Activated CD8-positive, alpha-beta memory T cell treated with anti-CD3 and anti-CD28 coated beads, Interleukin-2, amount 50 U/mL, for 24 hours (primary cell): ENCODE measurements at regions not wholly inside any gene's neighbourhood (a gene's known extent, or its start where the extent isn't known, plus 50 kb on each side); places are given as distances from the start of the nearest gene placed in this dataset.
"Not testable (repeated sequence)": the region's sequence is repeated elsewhere in the genome, so short reads cannot be mapped to it uniquely, and the experiment has no call there.

Experiments used
- DNase-seq: peaks from one replicate; pipeline ENCODE4 v3.0.0-alpha.2; 2020; ENCODE audit errors: extremely low read depth

DNA sequence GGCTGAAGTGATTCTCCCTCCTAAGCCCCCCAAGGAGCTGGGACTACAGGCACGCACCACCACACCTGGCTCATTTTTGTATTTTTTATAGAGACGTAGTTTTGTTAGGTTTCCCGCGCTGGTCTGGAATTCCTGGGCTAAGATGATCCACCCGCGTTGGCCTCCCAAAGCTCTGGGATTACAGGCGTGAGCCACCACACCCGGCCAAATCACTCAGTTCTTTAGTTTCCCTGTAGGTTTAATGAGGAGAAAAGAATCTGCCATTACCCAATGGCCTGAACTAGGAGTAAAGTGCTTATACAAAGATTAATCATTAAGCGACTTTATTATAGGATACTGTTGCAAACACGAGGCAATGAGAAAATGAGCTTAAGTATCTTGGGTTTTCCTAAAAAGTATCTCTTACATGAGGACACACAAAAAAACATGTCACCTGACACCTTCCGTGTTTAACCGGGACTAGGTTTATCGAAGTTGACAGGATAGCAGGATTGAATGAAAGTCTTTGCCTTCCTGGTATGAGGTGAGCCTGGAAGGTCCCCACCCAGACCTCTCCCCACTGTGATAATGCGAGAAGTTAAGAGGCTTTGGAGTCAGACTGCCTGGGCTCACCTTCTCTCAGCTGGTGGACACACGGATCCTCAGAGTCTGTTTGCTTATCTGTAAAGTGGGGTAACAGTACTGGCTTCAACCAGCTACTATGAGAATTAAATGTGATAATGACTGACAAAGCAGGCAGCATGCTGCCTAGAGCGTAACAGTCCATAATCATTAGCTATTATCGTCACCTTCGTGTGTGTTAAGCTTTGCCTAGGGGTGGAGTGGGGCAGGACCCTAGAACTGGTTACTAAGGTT is 133.5 kb upstream of the KRAS start:
- no peak for DNase-seq

DNA sequence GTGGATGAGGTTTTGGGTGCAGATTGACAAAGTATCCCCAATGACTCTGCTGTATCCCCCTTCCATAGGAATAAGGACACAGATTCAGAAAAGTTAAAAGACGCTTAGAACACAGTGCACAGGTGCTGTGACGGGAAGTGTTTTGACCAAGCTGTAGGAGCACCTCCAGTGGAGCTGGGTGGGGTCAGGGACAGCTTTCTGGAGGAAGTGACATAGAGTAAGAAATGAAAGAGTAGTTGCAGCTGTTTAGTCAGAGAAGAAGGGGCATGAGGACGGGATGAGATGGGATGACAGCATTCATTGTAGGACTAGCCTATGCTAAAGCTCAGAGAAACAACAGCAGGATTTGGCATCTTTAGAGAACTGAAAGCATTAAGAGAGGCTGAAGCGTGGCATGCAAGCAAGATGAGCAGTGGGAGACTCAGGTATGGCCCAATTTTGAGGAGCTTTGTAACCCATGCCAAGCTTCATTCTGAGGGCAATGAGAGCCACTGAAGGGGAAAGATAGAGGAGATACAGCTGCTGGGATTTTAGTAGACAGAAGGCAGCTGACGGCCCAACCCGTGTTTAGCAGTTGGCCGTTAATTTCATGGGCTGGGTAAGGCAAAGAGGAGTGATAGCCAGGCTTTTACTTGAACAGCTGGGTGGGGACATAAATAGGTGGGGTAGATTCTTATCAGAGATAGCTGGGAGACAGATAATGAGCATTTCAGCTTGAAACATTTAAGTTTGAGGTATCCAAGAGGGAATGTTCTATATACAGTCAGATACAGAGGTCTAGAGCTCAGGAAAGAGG is 131.8 kb upstream of the KRAS start:
- no peak for DNase-seq

GRCh38 chr12:25377469-25378177 is 126.9 kb upstream of the KRAS start:
- DNase-seq = peak; percentile 10

DNA sequence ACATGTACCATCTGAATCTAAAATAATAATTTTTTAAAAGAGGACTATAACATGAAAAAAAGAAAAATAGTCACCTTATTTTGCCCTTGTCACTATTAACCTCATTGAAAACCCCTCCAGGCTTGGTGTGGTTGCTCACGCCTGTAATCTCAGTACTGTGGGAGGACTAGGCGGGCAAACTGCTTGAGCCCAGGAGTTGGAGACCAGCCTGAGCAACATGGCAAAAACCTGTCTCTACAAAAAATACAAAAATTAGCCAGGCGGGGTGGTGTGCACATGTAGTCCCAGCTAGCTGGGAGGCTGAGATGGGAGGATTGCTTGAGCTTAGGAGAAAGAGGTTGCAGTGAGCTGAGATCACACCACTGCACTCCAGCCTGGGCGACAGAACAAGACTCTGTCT is 126.3 kb upstream of the KRAS start:
- DNase-seq = no peak

- DNase-seq = no peak
Measured at GRCh38 chr12:25376407-25376806, 125.7 kb upstream of the KRAS start.

DNA sequence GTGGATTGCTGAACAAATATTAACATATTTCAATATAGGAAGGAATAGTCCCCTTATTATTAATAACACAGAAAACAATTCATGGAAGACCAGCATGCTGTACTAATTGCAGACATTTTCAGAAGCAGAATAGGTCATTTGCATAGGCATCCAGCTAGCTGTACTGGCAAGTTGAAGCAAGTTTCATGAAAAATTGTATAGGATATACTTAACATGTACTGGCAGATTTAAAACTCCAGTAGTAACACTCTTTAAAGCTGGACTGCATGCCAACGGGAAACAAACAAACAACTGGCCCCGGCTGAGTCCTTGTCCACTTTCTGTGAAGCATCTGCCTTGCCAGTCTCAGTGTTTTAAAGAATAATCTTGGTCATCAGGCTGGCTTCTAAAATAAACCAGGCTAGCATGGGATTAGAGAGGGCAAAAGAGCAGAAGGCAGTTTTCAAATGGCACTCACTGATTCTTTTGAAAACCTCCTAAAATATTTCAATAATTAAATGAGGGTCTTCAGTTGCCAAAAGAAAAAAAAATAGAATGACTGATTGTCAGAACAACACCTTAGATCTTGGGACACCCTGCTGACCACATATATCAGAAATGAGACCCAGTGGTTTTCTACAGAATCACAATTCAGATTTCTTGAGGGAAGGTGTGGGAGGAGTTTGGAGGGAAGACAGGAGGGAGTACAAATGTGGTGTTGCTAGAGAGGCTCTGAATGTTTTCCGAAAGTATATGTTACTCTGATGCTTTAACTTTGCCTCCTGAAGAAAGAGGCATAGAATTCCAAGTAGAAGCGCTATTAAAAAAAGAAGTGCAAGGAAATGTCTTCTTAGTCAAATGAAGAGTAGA is 122.5 kb upstream of the KRAS start:
- DNase-seq = no peak

DNA sequence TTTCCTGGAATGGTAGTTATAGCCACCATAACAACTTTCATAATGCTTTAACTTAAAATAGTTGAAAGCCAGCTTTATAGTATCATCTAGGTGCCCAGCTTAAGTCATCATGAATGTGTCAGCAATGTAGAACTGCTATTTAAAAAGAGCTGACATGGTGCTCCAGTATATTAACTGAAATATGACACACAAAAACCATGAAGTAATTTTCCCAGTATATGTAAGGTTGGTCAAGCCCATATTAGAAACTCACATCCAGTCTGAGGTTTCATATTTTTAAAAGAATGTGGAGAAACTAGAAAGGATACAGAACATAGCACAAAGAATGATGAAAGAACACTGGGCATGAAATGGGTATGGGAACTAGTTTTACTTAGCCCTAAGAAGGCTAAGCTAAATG is 121.3 kb upstream of the KRAS start:
- no peak for DNase-seq

DNA sequence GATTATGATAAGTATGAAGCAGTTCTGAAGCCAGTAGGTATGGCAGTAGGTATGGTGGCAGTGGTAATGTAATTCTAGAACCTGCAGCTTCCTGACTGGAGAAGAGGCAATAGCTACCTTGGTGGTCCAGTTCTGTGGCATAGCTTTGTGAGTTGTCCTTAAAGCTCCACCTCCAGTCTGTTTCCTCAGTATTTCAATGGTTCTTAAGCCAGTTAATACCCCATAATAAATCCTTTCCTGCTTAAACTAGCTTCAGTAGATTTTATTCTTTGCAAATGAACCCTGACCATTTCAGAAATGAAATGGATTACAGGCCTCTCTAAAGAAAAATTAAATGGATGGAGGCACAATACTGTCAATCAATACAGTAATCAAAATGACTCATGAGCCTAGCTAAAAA is 117.8 kb upstream of the KRAS start:
- DNase-seq = no peak

DNA sequence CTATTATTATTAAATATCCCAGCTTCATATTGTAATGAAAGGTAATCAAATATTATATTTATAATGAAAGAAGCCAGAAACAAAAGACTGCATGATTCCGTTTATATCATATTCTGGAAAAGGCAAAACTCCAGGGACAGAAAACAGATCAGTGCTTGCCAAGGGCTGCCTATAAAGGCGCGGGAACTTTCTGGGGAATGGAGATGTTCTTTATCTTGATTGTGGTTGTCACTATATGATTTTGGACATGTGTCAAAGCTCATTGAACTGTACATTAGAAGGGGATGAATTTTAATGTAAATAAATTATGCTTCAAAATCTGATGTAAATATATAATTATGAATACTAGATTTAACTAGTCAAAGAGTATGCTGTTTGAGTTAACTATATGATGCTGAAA is 115.4 kb upstream of the KRAS start:
- no peak for DNase-seq

DNA sequence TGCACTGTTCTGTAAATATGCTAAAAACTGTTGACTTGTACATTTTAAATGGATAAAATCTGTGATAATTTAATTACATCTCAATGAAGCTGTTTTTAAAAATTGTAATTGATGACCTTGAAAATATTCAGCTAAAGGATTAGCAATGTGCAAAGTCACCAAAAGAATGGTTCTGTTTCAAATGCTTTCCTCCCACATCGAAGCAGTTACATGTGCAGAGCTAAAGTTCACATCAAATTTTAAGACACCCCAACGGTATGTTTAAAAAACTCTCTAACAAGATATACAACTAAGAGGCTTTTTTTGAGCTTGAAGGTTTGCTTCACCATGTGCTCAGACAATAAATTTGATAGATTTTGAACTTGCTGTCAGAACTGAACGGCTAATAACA is 114.6 kb upstream of the KRAS start:
- no peak for DNase-seq

DNA sequence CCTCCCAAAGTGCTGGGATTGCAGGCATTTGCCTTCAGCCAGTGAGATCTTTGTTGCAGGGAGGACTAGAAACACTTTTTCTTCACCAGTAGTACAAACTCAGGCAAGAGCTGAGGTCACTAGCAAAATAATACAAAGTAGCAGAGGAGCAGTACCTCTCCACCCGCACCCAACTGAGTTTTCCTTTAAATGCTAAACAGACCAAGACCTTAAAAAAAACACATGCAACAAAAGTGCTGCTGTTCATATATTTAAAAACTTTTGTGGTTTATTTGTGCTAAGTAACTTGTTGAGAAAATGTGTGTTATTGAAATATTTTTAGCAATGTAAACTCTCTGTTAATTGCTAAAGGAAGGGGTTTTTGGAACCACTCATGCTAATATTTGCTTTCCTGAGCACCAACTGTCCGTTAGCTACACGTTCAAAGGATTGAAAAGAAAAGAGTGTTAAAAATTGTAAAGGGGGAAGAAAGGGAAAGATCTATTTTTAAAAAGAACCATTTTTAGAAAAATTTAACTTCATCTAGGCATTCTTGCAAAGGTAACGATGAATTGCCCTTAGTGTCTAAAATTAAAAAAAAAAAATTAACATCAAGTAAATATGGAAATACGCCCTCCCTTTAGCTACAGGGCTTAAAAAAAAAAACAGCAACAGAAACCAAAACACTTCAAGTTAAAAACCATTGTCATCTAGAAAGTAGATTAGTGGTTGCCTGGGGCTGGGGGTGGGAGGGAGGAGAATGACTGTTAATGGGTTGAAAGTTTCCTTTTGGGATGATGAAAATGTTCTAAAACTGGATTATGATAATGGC is 114.0 kb upstream of the KRAS start:
- peak; percentile 14 for DNase-seq

- DNase-seq = no peak
Measured at GRCh38 chr12:25362646-25363045, 111.9 kb upstream of the KRAS start.

DNA sequence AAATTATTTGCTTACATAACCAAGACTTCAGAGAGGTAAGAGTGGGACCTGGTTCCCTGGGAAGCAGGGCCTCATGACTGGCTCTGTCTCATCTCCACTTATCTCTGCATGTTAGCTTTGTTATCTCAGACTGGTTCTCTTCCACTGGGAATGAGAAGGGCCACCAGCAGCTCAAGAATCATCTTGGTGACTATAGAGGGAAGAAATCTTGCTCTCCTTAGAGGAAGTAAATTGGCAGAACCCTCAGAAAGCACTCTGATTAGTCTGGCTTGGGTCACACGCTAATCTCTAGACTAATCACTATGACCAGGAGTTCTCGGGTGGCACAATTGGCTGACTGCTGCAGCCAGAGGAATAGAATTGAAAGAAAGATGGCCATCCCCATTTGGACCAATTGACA is 110.8 kb upstream of the KRAS start:
- no peak for DNase-seq

DNA sequence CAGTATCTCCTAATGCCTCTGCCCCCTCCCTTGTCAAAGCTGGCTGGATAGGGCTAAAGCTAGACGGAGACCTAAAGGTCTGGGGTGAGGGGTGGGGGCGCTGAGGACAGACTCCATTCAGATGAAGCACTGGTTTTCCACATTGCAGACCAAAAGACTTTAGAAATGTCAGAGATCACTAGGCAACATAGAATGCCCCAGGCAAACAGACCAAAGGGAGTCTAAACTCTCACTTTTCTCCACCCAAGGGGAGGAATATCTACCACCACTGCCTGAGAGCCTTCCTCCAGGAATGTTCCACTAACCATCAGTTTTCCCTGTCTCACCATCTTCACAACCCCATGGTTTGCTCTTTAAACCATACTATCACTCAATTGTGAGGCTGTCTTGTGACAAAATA is 106.9 kb upstream of the KRAS start:
- no peak for DNase-seq

- DNase-seq = not testable (repeated sequence)
Measured at GRCh38 chr12:25352942-25353341, 102.2 kb upstream of the KRAS start.

GRCh38 chr12:25352083-25352918 is 101.6 kb upstream of the KRAS start:
- DNase-seq = no peak

GRCh38 chr12:25348593-25348895 is 97.8 kb upstream of the KRAS start:
- no peak for DNase-seq

GRCh38 chr12:25347716-25348592 is 97.2 kb upstream of the KRAS start:
- DNase-seq = no peak

- not testable (repeated sequence) for DNase-seq
Measured at GRCh38 chr12:25341877-25342276, 91.1 kb upstream of the KRAS start.
